ENCODE measurements at regions not wholly inside any gene's neighbourhood (a gene's known extent, or its start where the extent isn't known, plus 50 kb on each side); places are given as distances from the start of the nearest gene placed in this dataset.

DNA sequence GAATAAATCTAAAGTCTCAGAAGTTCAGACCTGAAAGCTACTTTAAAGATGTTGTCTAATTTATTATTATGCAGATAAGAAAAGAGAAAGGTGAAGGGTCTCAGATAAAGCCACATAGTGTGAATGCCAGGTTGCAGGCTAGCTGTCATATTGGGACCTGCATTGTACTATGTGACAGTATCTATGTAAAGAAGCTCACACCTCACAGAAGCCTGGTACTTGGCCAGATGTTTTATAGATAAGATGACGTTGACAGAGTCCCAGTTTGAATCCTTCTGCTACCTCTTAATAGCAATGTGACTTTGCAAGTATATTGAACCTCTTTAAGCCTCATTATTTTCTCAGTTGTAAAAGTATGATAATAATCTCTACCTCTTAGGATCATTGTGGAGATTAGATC is 227.0 kb downstream of the SPRY1 start:
- no peak overlapping the region for H3K27ac ChIP-seq
- H3K27me3 ChIP-seq (ENCODE audit: insufficient read depth in 3 of 3, low read length in 2 of 3), result no peaks in the 10 kb centered on the region
- no peak overlapping the region for H3K4me3 ChIP-seq
- intact Hi-C loops (cut with DNase I), result no loop called here
- no peak for DNase-seq
- no peaks in the 10 kb centered on the region for H3K36me3 ChIP-seq (ENCODE audit: insufficient read depth in 1 of 2, low read depth in 1 of 2)
- peaks cover 8% of the 10 kb centered on the region for H3K4me1 ChIP-seq
- ATAC-seq, result no peak
- 19 to 38% (median 32%) methylated on average over 1 of the region's 1 CpG for WGBS, 3 donors
- no peaks in the 10 kb centered on the region for H3K9me3 ChIP-seq
- TF ChIP-seq, protein P1, sequence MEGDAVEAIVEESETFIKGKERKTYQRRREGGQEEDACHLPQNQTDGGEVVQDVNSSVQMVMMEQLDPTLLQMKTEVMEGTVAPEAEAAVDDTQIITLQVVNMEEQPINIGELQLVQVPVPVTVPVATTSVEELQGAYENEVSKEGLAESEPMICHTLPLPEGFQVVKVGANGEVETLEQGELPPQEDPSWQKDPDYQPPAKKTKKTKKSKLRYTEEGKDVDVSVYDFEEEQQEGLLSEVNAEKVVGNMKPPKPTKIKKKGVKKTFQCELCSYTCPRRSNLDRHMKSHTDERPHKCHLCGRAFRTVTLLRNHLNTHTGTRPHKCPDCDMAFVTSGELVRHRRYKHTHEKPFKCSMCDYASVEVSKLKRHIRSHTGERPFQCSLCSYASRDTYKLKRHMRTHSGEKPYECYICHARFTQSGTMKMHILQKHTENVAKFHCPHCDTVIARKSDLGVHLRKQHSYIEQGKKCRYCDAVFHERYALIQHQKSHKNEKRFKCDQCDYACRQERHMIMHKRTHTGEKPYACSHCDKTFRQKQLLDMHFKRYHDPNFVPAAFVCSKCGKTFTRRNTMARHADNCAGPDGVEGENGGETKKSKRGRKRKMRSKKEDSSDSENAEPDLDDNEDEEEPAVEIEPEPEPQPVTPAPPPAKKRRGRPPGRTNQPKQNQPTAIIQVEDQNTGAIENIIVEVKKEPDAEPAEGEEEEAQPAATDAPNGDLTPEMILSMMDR (IDR thresholded peaks at IDR 0.05), result no peak

DNA sequence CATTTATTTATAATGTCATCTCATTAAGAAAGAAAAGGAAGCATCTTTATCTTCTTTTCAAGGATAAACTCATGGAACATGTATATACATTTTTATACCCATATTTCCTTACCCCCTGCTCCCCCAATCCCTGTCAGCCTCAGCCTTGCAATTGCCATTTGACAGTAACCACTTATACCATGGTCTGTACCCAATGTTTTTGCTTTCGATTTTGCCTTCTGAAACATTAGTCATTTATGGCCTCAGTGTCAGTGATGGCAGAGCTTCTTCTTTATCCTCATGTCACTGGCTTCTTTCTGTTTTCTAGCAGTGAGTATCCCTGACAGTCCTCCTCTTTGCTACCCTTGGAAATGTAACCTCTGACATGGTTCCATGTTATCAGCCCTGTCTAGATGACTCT is 228.4 kb downstream of the SPRY1 start:
- Histone ChIP-seq H3K9me3 (no peaks in the 10 kb centered on the region), H3K36me3 (ENCODE audit: insufficient read depth in 1 of 2, low read depth in 1 of 2) (no peaks in the 10 kb centered on the region), H3K27me3 (ENCODE audit: insufficient read depth in 3 of 3, low read length in 2 of 3) (no peaks in the 10 kb centered on the region), H3K4me1 (peaks cover 8% of the 10 kb centered on the region), H3K4me3 (no peak overlapping the region), H3K27ac (no peak overlapping the region)
- WGBS, 3 donors, result 76 to 91% (median 88%) methylated on average over 1 of the region's 1 CpG
- no peak for DNase-seq
- no peak for ATAC-seq
- intact Hi-C loops (cut with DNase I), result no loop called here
- TF ChIP-seq, protein P1 (IDR thresholded peaks at IDR 0.05), result no peak

DNA sequence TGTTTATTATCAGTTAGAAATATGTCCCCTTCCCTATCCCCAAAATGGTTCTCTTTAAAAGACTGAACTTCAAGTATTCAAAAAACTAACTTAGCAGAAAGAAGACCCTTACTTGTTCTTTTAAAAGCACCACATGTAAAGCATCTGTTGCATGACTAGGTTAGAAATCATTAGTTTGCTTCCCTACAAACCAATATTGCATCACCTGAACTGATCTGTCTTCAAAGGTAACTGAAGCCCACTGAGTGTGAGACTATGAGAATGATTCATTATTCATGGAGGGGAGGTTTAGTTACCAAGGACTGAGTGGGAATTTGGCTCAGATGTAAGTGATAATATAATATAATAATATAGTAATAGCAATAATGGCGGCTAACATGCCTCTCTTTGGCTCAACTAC is 231.7 kb downstream of the SPRY1 start:
- no peak for ATAC-seq
- Histone ChIP-seq H3K4me3 (no peak overlapping the region), H3K27ac (no peak overlapping the region), H3K9me3 (no peaks in the 10 kb centered on the region), H3K27me3 (ENCODE audit: insufficient read depth in 3 of 3, low read length in 2 of 3) (no peaks in the 10 kb centered on the region), H3K4me1 (no peaks in the 10 kb centered on the region), H3K36me3 (ENCODE audit: insufficient read depth in 1 of 2, low read depth in 1 of 2) (no peaks in the 10 kb centered on the region)
- TF ChIP-seq, protein P1 (IDR thresholded peaks at IDR 0.05), result no peak
- DNase-seq, result no peak
- intact Hi-C loops (cut with DNase I), result no loop called here
- 96 to 100% (median 100%) methylated on average over 1 of the region's 1 CpG for WGBS, 3 donors

DNA sequence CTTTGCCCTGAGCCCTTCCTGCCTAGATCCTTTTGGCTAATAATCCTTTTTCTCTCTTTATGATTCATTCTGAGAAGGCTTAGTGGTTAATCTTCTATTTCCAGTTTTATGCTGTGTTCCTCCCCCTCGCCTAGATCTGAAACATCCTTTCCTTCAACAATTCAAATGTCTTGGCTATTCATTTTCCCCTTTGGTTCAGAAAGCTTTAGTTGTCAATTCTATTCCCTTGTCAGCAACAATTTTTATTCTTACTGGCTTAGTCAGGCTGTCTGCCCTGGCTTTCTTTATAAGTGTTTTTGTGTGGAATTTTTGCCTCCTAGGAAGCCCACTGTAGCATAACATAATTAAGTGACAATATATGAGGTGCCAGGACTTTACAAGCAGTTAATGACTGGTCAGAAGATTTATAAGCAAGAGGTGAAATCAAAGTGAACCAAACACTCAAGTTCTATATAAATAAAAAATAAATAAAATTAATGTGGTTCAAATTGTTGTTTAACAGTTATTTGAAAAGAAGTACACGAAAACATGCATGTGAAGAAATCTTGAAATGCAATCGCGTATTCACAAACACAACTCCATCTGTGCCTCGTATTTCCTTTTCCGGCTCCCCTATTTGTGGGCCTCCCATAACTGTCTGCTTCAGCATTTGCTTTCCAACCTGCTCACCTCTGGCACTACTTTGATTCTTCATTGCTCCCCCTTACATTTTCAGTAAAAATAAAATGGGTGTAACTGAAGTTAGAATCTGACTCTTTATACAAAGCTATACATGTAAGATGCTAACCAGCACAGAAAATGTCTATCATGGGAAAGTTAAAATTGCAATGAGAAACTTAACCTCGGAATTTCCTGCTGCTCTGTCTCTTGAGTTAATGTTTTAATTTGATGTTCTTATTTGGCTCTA is 235.4 kb downstream of the SPRY1 start:
- H3K4me1 ChIP-seq, result no peaks in the 10 kb centered on the region
- no peak overlapping the region for H3K27ac ChIP-seq
- peaks cover 2% of the 10 kb centered on the region for H3K9me3 ChIP-seq
- no peak for DNase-seq
- no peak overlapping the region for H3K4me3 ChIP-seq
- ATAC-seq, result no peak
- H3K27me3 ChIP-seq (ENCODE audit: insufficient read depth in 3 of 3, low read length in 2 of 3), result no peaks in the 10 kb centered on the region
- no peaks in the 10 kb centered on the region for H3K36me3 ChIP-seq (ENCODE audit: insufficient read depth in 1 of 2, low read depth in 1 of 2)
- 76 to 81% (median 79%) methylated on average over 7 of the region's 7 CpGs for WGBS, 3 donors
- TF ChIP-seq, protein P1 (IDR thresholded peaks at IDR 0.05), result no peak
- intact Hi-C loops (cut with DNase I), result no loop called here

DNA sequence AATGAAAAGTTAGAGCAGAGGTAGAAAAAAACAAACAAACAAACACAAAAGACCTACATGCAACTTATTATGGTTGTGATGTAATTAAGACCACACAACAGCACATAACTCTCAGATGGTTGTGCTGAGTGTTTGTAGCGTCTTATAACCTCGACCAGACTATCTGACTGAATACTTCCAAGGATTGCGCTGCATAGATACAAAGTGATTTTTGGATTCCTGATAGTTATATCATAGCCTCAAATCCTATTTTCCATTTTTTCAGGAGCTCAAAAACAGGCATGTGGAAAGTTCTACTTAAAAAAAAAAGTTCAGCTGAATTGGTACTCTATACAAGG is 236.1 kb downstream of the SPRY1 start:
- no peak overlapping the region for H3K27ac ChIP-seq
- no peak for DNase-seq
- H3K36me3 ChIP-seq (ENCODE audit: insufficient read depth in 1 of 2, low read depth in 1 of 2), result no peaks in the 10 kb centered on the region
- intact Hi-C loops (cut with DNase I), result no loop called here
- 88 to 94% (median 88%) methylated on average over 3 of the region's 3 CpGs for WGBS, 3 donors
- H3K27me3 ChIP-seq (ENCODE audit: insufficient read depth in 3 of 3, low read length in 2 of 3), result no peaks in the 10 kb centered on the region
- no peak for ATAC-seq
- no peak overlapping the region for H3K4me3 ChIP-seq
- H3K4me1 ChIP-seq, result no peaks in the 10 kb centered on the region
- TF ChIP-seq, protein P1 (IDR thresholded peaks at IDR 0.05), result no peak
- peaks cover 2% of the 10 kb centered on the region for H3K9me3 ChIP-seq

Measured in psoas muscle (tissue), 7 donors.